ENCODE measurements at regions not wholly inside any gene's neighbourhood (a gene's known extent, or its start where the extent isn't known, plus 50 kb on each side); places are given as distances from the start of the nearest gene placed in this dataset.

- TF ChIP-seq CTCF (IDR thresholded peaks at IDR 0.05; ENCODE audit: insufficient read depth, low read depth, low read length, missing control alignments), result no peak
- H3K4me3 ChIP-seq (ENCODE audit: low read depth, low read length), result no peak overlapping the region
- no peak for DNase-seq (ENCODE audit: low read depth)
Observed at GRCh38 chr12:90027041-90027440, 318.4 kb upstream of the ATP2B1 start.

DNA sequence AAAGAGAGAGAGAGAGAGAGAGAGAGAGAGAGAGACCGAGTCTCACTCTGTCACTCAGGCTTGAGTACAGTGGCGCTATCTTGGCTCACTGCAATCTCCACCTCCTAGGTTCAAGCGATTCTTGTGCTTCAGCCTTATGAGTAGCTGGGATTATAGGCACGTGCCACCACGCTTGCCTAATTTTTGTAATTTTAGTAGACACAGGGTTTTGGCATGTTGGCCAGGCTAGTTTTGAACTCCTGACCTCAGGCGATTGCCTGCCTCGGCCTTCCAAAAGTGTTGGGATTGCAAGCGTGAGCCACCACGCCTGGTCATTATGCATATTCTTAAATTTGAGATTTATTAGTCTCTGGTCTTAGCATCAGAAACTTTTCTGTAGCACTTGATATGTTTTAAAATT, 317.9 kb upstream of the ATP2B1 start:
- no peak for TF ChIP-seq CTCF (IDR thresholded peaks at IDR 0.05; ENCODE audit: insufficient read depth, low read depth, low read length, missing control alignments)
- H3K4me3 ChIP-seq (ENCODE audit: low read depth, low read length), result no peak overlapping the region
- DNase-seq (ENCODE audit: low read depth), result no peak

DNA sequence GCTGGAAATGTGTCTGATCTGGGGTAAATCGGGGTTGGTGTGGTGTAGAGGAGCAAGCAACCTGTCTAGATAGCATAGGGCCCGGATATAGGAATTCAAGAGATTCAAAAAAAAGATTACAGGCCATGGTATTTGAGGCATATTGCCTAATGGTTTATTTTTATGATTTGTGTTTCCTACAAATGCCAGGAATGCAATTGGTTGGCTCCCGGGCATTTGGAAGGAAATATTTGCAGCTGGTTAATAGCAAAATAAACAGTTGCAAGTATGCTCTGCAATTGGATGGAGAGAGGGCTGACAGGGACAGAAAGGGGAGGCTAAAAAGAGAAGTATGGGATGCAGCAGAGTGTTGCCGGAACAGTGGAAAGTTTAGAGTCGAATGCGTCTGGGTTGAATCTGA, 315.6 kb upstream of the ATP2B1 start:
- no peak for TF ChIP-seq CTCF (IDR thresholded peaks at IDR 0.05; ENCODE audit: insufficient read depth, low read depth, low read length, missing control alignments)
- DNase-seq (ENCODE audit: low read depth), result no peak
- no peak overlapping the region for H3K4me3 ChIP-seq (ENCODE audit: low read depth, low read length)

GRCh38 chr12:90023207-90023900, 314.7 kb upstream of the ATP2B1 start:
- DNase-seq (ENCODE audit: low read depth), result no peak
- no peak for TF ChIP-seq CTCF (IDR thresholded peaks at IDR 0.05; ENCODE audit: insufficient read depth, low read depth, low read length, missing control alignments)
- no peak overlapping the region for H3K4me3 ChIP-seq (ENCODE audit: low read depth, low read length)

DNA sequence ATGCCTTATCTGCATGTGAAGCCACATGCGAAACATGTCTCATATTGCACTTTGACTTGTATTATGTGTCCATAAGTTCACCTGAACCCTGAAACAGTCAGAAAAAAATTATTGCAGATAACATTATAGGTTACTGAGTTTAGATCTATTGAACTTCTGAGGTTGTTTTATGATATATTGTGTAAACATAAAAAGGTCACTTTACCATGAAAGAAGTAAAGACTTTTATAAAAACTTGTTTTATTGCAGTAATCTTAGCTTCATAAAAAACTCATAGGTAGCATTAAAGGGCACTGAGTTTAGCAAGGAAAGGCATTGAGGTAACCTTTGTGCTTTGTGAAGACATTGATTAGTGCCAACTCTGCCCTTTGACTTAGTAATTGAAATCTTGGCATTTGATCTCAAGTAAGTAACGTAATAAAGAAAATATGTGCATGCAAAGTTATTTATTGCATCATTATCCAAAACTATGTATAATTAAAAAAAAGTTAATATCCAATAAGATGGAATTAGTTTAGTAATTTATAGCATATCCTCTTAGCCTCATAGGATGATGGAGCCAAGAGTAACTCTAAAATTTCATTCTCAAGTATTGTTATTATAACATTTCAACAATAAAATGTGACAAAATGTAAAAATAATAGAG, 313.3 kb upstream of the ATP2B1 start:
- H3K4me3 ChIP-seq (ENCODE audit: low read depth, low read length), result no peak overlapping the region
- TF ChIP-seq CTCF (IDR thresholded peaks at IDR 0.05; ENCODE audit: insufficient read depth, low read depth, low read length, missing control alignments), result no peak

GRCh38 chr12:90020881-90021280, 312.2 kb upstream of the ATP2B1 start:
- no peak for TF ChIP-seq CTCF (IDR thresholded peaks at IDR 0.05; ENCODE audit: insufficient read depth, low read depth, low read length, missing control alignments)
- DNase-seq (ENCODE audit: low read depth), result no peak
- H3K4me3 ChIP-seq (ENCODE audit: low read depth, low read length), result no peak overlapping the region

More for the DNA sequence above, 313.3 kb upstream of the ATP2B1 start:
- DNase-seq (ENCODE audit: low read depth), result no peak
